GM21619 (cell line): ENCODE measurements at regions not wholly inside any gene's neighbourhood (a gene's known extent, or its start where the extent isn't known, plus 50 kb on each side); places are given as distances from the start of the nearest gene placed in this dataset.
"Not testable (repeated sequence)": the region's sequence is repeated elsewhere in the genome, so short reads cannot be mapped to it uniquely, and the experiment has no call there.

Experiments
- ATAC-seq: cut with Tn5 transposase; IDR thresholded peaks from one replicate; pipeline ENCODE4 v1.9.1; 2021; ENCODE audit not compliant: unreplicated experiment

DNA sequence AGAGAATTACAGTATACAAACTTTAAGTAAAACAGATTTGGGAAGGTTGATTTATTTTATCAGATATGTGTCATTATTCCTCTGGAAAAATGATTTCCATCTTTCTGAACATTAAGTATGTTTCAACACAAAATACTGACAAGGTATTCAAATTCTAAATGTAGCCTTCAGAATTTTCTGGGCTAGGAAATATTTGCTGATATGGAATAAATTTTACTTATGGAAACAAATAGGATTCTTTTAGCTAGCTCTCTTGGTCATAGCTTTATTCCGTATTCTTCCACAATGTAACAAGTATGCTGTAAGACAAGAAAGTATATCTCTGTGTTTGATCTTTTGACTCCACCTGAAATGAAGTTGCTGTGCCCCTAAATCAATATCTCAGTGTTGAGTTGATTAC, 1125.2 kb upstream of the CITED2 start:
- no peak for ATAC-seq

DNA sequence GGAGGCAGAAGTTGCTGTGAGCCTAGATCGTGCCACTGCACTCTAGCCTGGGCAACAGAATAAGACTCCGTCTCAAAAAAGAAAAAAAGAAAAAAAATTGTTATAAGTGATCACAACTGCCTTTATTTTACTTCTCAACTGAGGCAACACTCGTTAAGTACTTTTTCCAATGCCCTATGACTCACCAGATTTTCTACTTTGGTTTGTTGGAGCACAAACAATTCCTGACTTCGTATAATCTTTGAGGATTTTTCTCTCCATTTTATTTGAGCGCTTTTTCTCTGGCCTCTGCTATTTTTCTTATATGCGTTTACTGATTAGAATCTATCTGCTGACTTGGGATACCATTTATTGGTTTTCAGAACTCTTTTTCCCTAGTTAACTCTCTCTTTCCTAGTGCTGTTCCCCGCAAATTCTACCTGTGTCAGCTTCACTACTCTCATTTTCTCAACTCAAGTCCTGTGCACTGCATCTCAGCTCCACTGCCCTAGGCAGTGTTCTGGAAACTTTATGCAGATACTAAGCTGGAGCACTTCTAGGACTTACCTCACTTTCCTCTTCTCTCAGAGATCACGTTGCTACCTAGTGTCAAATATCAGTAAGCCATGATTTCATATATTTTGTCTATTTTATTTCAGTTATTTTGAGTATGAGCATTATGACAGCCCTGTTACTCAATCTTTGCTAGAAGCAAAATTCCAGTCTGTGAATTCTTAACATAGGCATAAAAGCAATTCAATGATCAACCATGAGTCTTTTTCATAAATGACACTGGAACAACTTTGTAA, 1120.1 kb upstream of the CITED2 start:
- no peak for ATAC-seq

DNA sequence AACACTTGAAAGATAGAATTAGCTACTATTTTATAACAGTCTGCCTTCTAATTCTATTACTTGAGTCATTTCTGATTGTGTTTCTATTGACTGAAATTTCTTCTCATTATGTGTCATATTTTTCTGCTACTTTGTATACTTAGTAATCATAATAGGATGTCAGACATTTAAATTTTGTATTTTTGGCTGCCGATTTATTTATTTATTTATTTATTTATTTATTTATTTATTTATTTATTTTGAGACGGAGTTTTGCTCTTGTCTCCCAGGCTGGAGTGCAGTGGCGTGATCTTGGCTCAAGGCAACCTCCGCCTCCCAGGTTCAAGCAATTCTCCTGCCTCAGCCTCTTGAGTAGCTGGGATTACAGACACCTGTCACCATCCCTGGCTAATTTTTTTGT, 1119.0 kb upstream of the CITED2 start:
- ATAC-seq = not testable (repeated sequence)

DNA sequence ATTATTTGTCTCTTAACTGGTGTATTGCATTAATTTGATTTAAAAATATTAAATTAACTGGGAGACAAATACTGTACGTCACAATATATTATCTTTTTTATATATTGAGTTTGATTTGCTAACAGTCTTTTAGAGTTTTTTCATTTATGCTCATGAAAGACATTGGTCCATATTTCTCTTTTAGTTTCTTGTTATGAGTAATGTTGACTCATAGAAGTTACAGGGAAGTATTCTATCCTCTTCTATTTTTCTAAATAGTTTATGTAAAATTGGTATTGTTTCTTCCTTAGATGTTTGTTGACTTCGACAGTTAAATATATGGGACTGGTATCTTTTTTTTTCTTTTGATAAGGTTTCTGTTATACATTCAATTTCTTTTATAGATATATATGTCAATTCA, 1115.6 kb upstream of the CITED2 start:
- ATAC-seq = no peak

DNA sequence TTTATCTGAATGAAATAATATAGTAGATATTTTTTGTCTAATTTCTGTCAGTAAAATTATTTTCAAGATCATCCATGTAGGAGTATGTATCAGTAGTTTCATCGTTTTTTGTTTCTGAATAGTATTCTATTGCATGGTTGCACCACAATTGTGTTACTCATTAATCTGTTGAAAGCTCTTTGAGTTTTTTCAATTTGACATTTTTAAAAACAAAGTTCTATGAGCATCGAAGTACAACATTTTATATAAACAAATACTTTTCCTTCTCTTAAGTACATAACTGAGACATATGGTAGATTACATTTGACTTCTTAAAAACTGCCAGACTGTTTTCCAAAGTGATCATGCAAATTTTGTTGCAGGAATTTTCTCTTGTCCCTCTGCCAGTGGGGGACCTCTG, 1113.1 kb upstream of the CITED2 start:
- no peak for ATAC-seq

DNA sequence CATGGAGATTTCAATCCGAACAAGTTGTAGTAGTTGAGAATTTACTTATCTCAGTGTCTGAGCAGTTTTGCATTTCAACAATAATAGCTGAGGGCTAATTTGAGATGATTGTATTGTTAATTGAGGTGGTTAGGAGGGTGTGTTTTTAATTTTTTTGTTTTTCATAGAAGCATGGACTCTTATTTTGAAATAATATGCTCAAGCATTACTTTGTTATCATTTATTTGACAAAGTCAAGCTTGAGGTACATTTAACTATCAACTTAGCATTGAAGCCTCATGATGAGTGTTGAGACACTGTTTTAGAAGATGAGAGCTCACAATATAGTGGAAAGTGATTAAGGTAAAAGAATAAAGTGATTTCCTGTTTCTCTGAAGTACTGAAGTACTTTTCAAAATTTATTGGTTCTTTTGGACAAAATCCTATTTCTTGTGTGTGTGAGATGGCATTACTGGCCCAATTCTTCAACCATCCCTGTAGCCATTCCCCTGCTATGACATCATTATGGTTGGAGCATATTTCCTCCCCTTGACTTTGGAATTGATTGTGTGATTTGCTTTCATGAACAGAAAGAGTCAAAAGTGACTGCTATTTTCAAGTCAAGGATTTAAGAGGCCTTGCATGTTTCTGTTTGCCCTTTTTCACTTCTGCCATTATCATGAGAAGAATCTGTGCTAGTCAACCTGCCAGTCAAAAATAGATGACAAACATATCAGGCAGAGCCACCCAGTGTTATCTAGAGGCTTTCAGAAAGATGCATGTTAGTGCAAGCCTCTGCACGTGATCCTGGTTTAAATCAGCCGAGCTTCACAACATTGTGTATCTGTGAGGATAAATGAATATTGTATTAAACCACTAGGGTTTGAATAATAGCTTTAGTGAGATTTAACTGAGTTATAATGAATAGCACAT, 1112.3 kb upstream of the CITED2 start:
- no peak for ATAC-seq

DNA sequence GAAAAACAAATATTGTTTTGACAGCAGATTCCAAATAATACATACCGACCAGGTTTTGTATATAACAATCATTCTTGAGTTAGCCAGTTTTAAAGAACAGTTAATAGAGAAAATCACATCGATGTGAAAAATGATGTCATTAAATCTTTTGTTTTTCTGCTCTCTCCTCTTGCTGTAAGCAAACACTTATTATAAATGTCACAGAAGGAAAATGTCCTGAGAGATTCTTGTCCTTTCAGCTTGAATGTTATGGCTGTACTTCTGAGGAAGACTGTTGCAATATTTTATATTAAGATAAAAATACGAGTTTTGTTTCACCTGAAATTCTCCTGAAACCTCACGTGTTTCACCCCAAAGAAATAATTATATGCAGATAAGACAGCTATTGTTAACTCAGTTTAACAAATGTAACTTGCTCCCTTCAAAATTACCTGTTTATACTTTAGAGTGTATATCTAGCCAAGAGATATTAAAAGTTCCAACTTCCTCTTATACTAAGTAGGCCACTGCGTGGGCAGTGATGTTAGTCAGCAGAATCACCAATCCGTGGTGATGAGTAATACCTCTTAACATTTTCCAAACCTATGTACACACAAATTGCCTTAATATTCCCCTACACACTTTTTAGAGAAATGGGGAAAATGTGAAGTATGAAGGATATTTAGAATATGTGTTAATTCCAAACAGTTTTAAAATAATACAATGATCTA, 1111.4 kb upstream of the CITED2 start:
- no peak for ATAC-seq

DNA sequence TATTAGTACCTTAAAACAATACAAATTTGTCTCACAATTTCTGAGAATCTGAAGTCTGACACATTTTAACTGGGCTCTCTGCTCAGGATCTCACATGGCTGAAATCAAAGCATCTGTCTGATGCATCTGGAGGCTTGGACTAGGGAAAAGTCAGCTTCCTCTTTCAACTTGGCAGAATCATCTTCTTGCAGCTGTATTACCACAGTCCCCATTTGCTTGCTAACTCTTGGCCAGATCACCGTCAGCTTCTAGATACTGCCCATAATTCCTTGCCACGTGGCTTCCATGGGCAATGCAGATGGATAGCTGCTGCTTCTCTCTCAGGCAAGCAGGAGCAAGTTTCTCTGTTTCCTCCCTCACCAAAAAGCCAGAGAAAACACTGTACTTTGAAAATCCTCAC, 1106.4 kb upstream of the CITED2 start:
- no peak for ATAC-seq

DNA sequence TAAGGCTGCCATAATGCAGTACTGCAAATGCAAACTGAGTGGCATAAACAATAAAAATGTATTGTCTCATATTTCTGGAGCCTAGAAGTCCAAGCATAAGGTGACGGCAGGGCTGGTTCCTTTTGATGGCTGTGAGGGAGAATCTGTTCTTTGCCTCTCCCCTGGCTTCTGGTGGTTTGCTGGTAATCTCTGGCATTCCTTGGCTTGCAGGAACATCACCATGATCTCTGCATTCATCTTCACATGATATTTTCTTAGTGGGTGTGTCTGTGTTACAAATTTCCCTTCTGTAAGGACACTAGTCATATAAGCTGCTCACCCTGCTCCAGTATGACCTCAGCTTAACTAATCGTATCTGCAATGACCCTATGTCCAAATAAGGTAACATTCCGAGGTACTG, 1104.2 kb upstream of the CITED2 start:
- no peak for ATAC-seq

DNA sequence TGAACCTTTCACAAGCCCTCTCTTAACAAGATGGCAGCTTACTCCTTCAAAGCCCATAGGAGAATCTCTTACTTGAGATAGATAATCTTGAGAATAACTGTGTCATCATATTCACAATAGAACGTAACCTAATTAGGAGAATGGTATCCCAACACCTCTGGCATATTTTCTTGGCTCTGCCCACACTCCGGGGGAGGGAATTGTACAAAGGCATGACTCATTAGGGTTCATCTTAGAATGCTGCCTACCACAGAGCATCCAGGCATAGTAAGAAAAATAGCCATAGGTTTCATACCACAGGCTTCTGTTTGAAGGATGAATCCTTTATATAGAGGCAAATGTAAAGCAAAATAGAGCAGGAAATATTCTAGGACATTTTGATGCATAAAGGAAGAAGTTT, 1100.6 kb upstream of the CITED2 start:
- no peak for ATAC-seq

DNA sequence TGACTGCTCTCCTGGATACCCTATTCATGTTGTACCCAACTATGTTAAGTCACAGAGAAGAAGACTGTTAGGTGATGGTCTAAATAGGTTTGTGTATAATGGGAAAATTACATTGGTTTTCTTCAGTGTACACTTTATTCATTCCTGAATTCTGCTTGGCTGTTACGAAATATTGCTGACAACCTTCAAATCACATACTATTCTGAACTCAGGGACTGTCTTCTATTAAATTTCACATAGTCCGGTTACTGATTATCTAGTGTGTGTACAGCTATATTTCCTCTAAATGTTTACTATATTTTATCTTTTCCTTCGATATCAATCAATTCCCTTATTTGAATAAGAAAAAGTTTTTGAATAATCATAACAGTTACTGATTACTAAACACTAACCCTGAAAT, 1090.3 kb upstream of the CITED2 start:
- ATAC-seq = no peak

DNA sequence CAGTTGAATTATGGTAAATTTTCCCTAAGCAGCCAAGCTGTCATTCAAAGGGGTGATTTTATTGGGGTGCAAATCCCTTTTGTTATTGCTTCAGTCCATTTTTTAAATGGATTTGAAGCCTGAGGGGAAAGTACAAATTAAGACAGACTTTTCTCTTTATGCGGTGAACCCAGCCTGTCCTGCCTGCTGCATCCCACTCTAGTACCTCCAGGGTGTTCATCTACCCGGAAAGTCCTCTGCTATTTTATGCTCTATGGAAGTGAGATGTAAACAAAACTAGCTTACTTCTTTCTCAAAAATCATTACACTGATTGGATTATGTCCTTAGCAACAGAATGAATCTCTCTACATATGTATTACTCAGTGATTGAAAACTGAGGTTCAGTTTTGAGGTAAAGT, 1088.9 kb upstream of the CITED2 start:
- ATAC-seq = no peak

DNA sequence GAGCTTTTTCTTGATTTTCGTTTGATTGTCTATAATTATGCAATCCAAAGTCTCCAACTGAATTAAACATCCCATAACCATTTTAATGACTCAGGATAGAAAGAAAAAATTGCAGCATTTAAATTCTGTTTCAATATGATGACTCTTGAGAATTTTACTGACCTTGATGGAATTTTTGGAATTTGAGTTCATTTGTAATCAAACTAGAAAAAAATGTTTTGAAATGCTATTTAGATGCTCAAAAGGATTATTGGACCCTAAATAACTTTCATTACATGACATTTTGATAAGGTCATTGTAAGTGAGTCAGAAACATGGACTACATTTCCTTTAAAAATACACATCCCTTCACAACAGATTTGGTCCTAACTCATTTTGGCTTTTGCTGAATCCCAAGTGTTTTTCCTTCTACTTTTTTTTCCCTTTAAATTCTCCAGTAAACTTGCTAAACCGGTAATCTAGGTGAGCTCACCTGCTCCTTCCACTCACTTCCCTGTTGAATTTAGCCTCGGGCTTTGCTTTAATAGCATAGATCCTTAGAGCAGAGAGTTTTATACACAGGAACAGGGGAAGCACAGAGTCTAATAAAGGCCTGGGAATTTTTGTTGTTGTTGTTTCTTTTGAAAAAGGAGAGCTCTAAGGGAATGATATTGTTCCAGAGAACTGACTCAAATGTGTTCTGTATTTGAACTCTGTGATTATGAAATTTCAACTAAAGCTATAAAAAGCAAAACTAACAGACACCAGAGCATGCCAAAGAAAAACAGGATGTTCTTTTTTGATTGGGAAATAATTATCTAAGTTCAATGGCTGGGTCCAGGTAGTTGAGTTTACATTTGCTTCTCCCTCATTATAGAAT, 1088.2 kb upstream of the CITED2 start:
- no peak for ATAC-seq

DNA sequence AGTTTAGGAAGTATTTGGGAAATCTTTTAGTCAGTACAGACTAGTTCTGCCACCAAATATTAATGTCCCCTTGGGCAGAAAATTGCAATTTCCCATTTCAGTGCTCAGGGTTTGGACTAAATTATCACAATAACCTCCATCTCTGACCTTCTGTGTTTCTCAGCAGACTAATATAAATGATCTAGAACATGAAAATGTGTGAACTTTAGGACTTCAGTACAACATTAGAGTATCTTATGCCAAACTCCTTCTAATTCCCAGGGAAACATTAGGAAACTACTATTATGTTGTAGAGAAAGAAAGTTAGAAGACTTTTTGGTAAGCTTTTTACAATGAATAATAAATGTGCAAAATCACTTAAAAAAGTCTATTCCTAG, 1087.6 kb upstream of the CITED2 start:
- ATAC-seq = no peak

DNA sequence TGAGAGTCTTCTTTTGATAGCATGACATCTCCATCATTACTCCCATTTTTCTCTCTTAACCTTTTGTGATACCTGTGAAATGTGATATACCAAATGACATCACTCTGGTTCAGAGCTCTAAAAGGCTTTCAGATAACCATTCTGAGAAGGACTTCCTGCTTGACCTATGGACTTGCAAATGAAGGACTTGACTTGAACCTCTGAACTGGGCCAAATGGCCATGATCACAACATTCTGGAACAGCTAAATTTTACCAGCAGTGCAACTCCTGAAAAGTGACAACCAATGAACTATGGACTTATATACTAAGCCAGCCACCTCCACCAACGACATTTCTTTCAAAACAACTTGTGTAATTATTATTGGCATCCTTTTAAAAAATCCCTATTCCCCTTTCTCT, 1085.8 kb upstream of the CITED2 start:
- ATAC-seq = no peak

DNA sequence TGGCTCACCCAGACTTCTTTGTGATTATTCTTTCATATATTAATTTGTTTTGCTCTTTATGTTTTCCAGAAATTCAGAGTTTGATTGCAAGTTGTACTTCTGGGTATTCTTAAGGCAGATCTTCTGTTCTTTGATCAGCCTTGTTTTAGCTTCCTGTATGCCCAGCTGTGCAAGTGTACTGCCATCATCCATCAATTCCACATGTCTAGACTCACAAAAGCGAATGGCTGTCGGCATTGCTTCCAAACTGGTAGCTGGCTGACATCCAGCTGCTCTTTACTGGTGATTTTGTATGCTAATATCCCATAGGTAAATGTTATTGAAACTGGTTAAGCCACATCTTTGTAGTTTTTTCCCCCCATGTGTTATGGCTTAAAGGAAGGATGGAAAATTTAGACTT, 1084.8 kb upstream of the CITED2 start:
- no peak for ATAC-seq

DNA sequence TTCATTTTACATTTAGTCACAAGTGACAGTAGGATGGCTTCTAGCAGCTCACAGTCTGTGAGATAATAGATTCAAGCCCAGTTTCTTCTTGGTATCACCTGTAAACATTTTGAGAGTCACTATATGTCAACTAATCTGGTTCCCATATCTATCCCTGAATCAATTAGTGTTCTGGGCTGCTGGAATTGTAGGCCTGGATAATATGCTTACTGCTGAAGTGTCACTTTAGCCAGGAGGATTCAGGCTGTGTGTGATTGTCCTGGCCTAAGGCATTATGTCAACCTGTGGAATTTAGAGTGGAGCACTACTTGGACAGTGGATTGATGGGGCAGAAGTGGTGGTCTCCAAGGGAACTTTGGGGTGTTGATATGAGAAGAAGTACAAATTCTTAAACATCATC, 1071.8 kb upstream of the CITED2 start:
- no peak for ATAC-seq

DNA sequence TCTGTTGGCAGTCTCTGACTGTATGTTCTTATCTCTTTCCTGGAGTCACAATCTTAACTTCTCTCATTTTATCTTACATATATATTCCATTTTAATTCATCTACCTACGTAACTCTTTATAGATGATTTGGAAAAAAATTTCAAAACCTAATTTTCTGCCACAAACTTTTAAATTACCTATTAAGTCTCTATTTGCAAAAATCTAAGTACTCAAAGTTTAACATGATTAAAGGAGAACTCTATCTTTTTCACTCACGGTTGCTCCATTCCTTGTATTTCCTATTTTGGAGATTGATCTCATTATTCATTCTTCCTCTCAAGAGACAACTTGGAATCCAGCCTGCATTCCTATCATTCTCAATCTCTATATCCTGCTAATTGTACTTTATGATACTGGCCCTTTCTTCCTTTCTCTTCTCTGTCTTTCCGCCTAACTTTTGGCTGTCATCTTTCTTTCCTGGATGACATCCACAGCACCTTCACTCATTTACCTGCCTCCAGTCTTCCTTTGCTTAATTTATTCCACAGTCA, 1071.1 kb upstream of the CITED2 start:
- ATAC-seq = no peak

DNA sequence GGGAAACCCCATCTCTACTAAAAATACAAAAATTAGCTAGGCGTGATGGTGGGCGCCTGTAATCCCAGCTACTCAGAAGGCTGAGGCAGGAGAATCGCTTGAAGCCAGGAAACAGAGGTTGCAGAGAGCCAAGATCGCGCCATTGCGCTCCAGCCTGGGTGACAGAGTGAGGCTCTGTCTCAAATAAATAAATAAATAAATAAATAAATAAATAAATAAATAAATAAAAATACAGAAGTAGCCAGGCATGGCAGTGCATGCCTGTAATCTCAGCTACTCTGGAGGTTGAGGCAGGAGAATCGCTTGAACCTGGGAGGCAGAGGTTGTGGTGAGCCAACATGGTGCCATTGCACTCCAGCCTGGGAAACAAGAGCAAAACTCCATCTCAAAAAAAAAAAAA, 1068.7 kb upstream of the CITED2 start:
- ATAC-seq = not testable (repeated sequence)

DNA sequence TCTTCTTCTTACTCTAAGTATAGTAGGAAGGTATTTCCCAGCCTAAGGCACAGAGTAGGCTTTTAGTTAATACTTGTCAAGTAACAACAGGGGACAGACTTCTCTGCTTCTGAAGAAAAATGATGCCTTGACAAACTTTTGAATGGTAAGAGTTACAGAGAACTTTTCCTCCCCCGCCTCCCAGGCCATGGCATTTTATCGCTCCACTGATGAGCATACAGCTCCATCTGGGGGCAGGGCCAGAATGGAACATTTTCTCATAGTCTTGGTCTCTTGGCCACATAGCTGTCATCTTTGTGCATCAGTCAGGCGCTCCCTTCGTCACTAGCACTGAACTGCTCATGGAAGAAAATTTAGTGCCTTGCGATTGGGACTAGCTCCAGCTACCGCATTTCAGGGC, 1066.8 kb upstream of the CITED2 start:
- ATAC-seq = no peak
